WERI-Rb-1 (cell line): ENCODE measurements at regions not wholly inside any gene's neighbourhood (a gene's known extent, or its start where the extent isn't known, plus 50 kb on each side); places are given as distances from the start of the nearest gene placed in this dataset.

Source experiments
- DNase-seq: peaks from one replicate; pipeline ENCODE4 v3.0.0-alpha.2; 2020
- H3K27ac ChIP-seq: fragments of 250-450 bp; sonication (Bioruptor Pico); 2 replicates; pipeline ENCODE4 v1.5.1; 2020; ENCODE audit warnings: mild to moderate bottlenecking, moderate library complexity
- H3K27me3 ChIP-seq: fragments of 250-450 bp; sonication (Bioruptor Pico); 2 replicates; pipeline ENCODE4 v1.5.1; 2021; ENCODE audit warnings: mild to moderate bottlenecking, low read depth, moderate library complexity; ENCODE audit not compliant: insufficient read depth, severe bottlenecking
- H3K36me3 ChIP-seq: fragments of 250-450 bp; sonication (Bioruptor Pico); 2 replicates; pipeline ENCODE4 v1.5.1; 2020; ENCODE audit warnings: mild to moderate bottlenecking, moderate library complexity
- H3K4me3 ChIP-seq: 2 replicates; pipeline ENCODE4 v1.5.1; 2011; ENCODE audit warnings: low read depth, mild to moderate bottlenecking, control low read depth, low read length
- H3K9me3 ChIP-seq: fragments of 250-450 bp; sonication (Bioruptor Pico); 2 replicates; pipeline ENCODE4 v1.5.1; 2021; ENCODE audit warnings: mild to moderate bottlenecking, moderate library complexity; ENCODE audit not compliant: severe bottlenecking
- TF ChIP-seq, protein P1 (sequence below): IDR thresholded peaks from 2 replicates; pipeline ENCODE4 v1.5.1; 2011; ENCODE audit warnings: low read depth, mild to moderate bottlenecking, control low read depth, inconsistent platforms, low read length

- no peak overlapping the region for H3K27ac ChIP-seq
These were observed 142.3 kb upstream of the TMCC3 start for GRCh38 chr12:94792693-94793092.

GRCh38 chr12:94791933-94792332 lies 141.6 kb upstream of the TMCC3 start:
- H3K36me3 ChIP-seq: no peaks in the 10 kb centered on the region
- DNase-seq: no peak
- TF ChIP-seq, protein P1, sequence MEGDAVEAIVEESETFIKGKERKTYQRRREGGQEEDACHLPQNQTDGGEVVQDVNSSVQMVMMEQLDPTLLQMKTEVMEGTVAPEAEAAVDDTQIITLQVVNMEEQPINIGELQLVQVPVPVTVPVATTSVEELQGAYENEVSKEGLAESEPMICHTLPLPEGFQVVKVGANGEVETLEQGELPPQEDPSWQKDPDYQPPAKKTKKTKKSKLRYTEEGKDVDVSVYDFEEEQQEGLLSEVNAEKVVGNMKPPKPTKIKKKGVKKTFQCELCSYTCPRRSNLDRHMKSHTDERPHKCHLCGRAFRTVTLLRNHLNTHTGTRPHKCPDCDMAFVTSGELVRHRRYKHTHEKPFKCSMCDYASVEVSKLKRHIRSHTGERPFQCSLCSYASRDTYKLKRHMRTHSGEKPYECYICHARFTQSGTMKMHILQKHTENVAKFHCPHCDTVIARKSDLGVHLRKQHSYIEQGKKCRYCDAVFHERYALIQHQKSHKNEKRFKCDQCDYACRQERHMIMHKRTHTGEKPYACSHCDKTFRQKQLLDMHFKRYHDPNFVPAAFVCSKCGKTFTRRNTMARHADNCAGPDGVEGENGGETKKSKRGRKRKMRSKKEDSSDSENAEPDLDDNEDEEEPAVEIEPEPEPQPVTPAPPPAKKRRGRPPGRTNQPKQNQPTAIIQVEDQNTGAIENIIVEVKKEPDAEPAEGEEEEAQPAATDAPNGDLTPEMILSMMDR: no peak
- H3K4me3 ChIP-seq: no peak overlapping the region
- H3K27ac ChIP-seq: no peak overlapping the region
- no peaks in the 10 kb centered on the region for H3K27me3 ChIP-seq
- H3K9me3 ChIP-seq: no peaks in the 10 kb centered on the region

More at GRCh38 chr12:94792693-94793092, 142.3 kb upstream of the TMCC3 start:
- no peak for DNase-seq
- TF ChIP-seq, protein P1: no peak
- Histone ChIP-seq H3K9me3 (no peaks in the 10 kb centered on the region), H3K36me3 (no peaks in the 10 kb centered on the region), H3K27me3 (no peaks in the 10 kb centered on the region), H3K4me3 (no peak overlapping the region)

DNA sequence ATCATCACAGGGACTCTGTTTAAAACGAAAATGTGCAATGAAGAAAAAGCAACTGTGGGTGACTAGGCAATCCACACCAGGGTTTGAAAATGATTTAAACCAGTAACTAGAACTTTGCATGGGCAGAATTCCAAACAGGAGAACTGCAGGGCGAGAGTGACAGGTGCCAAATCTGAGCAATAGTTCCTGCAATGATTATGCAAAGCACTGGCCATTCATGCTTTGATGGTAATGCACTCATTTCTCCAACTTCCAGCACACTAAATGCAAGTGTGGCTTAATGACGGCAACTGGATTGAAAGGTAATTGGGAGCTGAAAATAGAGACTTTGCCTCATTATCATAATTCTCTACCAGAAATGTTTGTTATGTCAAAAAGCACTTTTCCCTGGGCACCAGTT lies 140.5 kb upstream of the TMCC3 start:
- no peaks in the 10 kb centered on the region for H3K27me3 ChIP-seq
- H3K4me3 ChIP-seq: no peak overlapping the region
- no peaks in the 10 kb centered on the region for H3K9me3 ChIP-seq
- no peak overlapping the region for H3K27ac ChIP-seq
- no peaks in the 10 kb centered on the region for H3K36me3 ChIP-seq
- DNase-seq: no peak
- TF ChIP-seq, protein P1: no peak

GRCh38 chr12:94790370-94790769 lies 140.0 kb upstream of the TMCC3 start:
- Histone ChIP-seq H3K27me3 (no peaks in the 10 kb centered on the region), H3K4me3 (no peak overlapping the region), H3K36me3 (no peaks in the 10 kb centered on the region), H3K9me3 (no peaks in the 10 kb centered on the region), H3K27ac (no peak overlapping the region)
- TF ChIP-seq, protein P1: no peak
- DNase-seq: no peak

DNA sequence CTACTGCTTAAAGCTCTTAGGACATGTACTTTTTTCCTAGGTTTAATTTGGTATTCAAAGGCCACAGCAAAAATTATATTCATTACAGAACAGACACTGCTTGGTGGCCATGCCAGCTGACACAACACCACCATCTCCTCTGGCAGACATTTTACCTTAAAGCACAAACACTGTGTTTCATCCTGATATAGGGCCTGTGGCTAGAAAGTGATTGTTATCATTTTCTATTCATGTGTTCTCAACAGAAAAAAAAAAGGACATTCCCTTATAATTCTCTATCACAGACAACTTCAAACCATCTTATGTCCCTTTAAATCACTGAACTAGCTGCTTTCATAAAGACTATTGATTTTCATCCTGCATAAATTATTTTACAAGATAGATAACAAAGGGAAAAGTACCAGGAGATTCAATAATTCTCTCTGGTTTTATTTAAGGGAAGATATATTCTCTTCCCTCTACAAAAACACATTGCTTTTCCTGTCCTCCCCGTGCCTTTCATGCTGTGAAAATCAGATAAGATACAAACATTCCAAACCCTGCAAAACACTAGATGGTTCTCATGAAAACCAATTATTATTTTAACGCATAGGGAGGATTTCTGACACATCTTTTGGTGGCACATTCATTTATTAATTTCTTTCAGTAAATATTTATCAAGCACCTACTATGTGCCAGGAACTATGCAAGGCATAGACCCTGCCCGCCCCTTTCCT lies 139.3 kb upstream of the TMCC3 start:
- H3K9me3 ChIP-seq: no peaks in the 10 kb centered on the region
- no peak overlapping the region for H3K27ac ChIP-seq
- no peaks in the 10 kb centered on the region for H3K27me3 ChIP-seq
- H3K36me3 ChIP-seq: no peaks in the 10 kb centered on the region
- no peak overlapping the region for H3K4me3 ChIP-seq
- TF ChIP-seq, protein P1: no peak
- DNase-seq: no peak

GRCh38 chr12:94788298-94788697 lies 137.9 kb upstream of the TMCC3 start:
- TF ChIP-seq, protein P1: no peak
- no peak overlapping the region for H3K4me3 ChIP-seq
- DNase-seq: no peak
- no peaks in the 10 kb centered on the region for H3K9me3 ChIP-seq
- H3K36me3 ChIP-seq: no peaks in the 10 kb centered on the region
- no peaks in the 10 kb centered on the region for H3K27me3 ChIP-seq
- H3K27ac ChIP-seq: no peak overlapping the region
